Testis (tissue), 2 donors: ENCODE measurements at regions not wholly inside any gene's neighbourhood (a gene's known extent, or its start where the extent isn't known, plus 50 kb on each side); places are given as distances from the start of the nearest gene placed in this dataset.

Experiments used
- CTCF ChIP-seq, 3 experiments: fragments of 450-650 bp in 2 of 3; fragments of 200-600 bp in 1 of 3; sonication (generic) in 1 of 3; IDR thresholded peaks; one replicate each; pipeline ENCODE4 v1.5.1; 2016 to 2019; ENCODE audit warnings: antibody characterized with exemption in 3 of 3, mild to moderate bottlenecking in 2 of 3, moderate library complexity in 1 of 3
- POLR2A ChIP-seq: fragments of 450-650 bp; IDR thresholded peaks from one replicate; pipeline ENCODE4 v1.6.1; 2017; ENCODE audit warnings: antibody characterized with exemption, mild to moderate bottlenecking, moderate library complexity

- TF ChIP-seq CTCF (IDR thresholded peaks at IDR 0.05) = no peak
- no peak for TF ChIP-seq POLR2A
Measured at GRCh38 chr19:30305346-30306060, 66.7 kb upstream of the ZNF536 start.
